AG09319 (cell line): ENCODE measurements at regions not wholly inside any gene's neighbourhood (a gene's known extent, or its start where the extent isn't known, plus 50 kb on each side); places are given as distances from the start of the nearest gene placed in this dataset.

Source experiments
- DNase-seq: peaks from one replicate; pipeline ENCODE4 v3.0.0-alpha.2; 2010; ENCODE audit warnings: low read depth; ENCODE audit errors: extremely low read depth
- CTCF ChIP-seq: IDR thresholded peaks from 2 replicates; pipeline ENCODE4 v1.5.1; 2011; ENCODE audit warnings: low read depth, mild to moderate bottlenecking, inconsistent platforms, low read length, moderate library complexity

- no peak for DNase-seq
- no peak for TF ChIP-seq CTCF
These were observed 62.8 kb upstream of the COL11A1 start for GRCh38 chr1:103171041-103171590.

GRCh38 chr1:103170609-103171008, 62.3 kb upstream of the COL11A1 start:
- DNase-seq = no peak
- no peak for TF ChIP-seq CTCF

- no peak for TF ChIP-seq CTCF
- DNase-seq = no peak
These were observed 54.0 kb upstream of the COL11A1 start for GRCh38 chr1:103162360-103162759.

- TF ChIP-seq CTCF = no peak
- DNase-seq = no peak
These were observed 52.0 kb upstream of the COL11A1 start for GRCh38 chr1:103160281-103160680.
